ENCODE measurements at regions not wholly inside any gene's neighbourhood (a gene's known extent, or its start where the extent isn't known, plus 50 kb on each side); places are given as distances from the start of the nearest gene placed in this dataset.
"Not testable (repeated sequence)": the region's sequence is repeated elsewhere in the genome, so short reads cannot be mapped to it uniquely, and the experiment has no call there.

- not testable (repeated sequence) for DNase-seq
Observed at GRCh38 chr7:24396387-24396786, 112.4 kb downstream of the NPY start.

GRCh38 chr7:24401628-24402593, 117.9 kb downstream of the NPY start:
- DNase-seq = no peak

GRCh38 chr7:24402655-24403054, 118.7 kb downstream of the NPY start:
- no peak for DNase-seq

GRCh38 chr7:24403557-24403956, 119.6 kb downstream of the NPY start:
- DNase-seq = no peak

- DNase-seq = no peak
Observed at GRCh38 chr7:24404315-24404714, 120.3 kb downstream of the NPY start.

GRCh38 chr7:24405002-24405401, 121.0 kb downstream of the NPY start:
- DNase-seq = no peak

- no peak for DNase-seq
Observed at GRCh38 chr7:24406053-24406788, 122.2 kb downstream of the NPY start.

- no peak for DNase-seq
Observed at GRCh38 chr7:24406789-24407299, 122.9 kb downstream of the NPY start.

- no peak for DNase-seq
Observed at GRCh38 chr7:24407965-24408364, 124.0 kb downstream of the NPY start.

GRCh38 chr7:24408798-24409430, 124.9 kb downstream of the NPY start:
- DNase-seq = no peak

- DNase-seq = no peak
Observed at GRCh38 chr7:24409431-24410024, 125.5 kb downstream of the NPY start.

- DNase-seq = no peak
Observed at GRCh38 chr7:24411226-24411625, 127.2 kb downstream of the NPY start.

GRCh38 chr7:24417526-24418120, 133.6 kb downstream of the NPY start:
- no peak for DNase-seq

- DNase-seq = no peak
Observed at GRCh38 chr7:24419077-24419476, 135.1 kb downstream of the NPY start.

GRCh38 chr7:24419511-24419910, 135.5 kb downstream of the NPY start:
- peak; percentile 66 for DNase-seq

GRCh38 chr7:24422441-24423010, 138.5 kb downstream of the NPY start:
- no peak for DNase-seq

- no peak for DNase-seq
Observed at GRCh38 chr7:24425664-24426063, 141.7 kb downstream of the NPY start.

- no peak for DNase-seq
Observed at GRCh38 chr7:24427048-24427447, 143.1 kb downstream of the NPY start.

- DNase-seq = no peak
Observed at GRCh38 chr7:24428676-24429075, 144.6 kb upstream of the PALS2 start.

- no peak for DNase-seq
Observed at GRCh38 chr7:24432677-24433076, 140.6 kb upstream of the PALS2 start.

GRCh38 chr7:24434972-24435371, 138.3 kb upstream of the PALS2 start:
- no peak for DNase-seq
